GM10266 (cell line): ENCODE measurements at regions not wholly inside any gene's neighbourhood (a gene's known extent, or its start where the extent isn't known, plus 50 kb on each side); places are given as distances from the start of the nearest gene placed in this dataset.

Source experiments
- DNase-seq: peaks from one replicate; pipeline ENCODE4 v3.0.0; 2012; ENCODE audit errors: extremely low spot score
- TF ChIP-seq, protein P1 (sequence below): IDR thresholded peaks from 2 replicates; pipeline ENCODE4 v1.5.1; 2012; ENCODE audit warnings: mild to moderate bottlenecking, low read depth; ENCODE audit not compliant: control insufficient read depth, insufficient read depth; ENCODE audit errors: missing control alignments

DNA sequence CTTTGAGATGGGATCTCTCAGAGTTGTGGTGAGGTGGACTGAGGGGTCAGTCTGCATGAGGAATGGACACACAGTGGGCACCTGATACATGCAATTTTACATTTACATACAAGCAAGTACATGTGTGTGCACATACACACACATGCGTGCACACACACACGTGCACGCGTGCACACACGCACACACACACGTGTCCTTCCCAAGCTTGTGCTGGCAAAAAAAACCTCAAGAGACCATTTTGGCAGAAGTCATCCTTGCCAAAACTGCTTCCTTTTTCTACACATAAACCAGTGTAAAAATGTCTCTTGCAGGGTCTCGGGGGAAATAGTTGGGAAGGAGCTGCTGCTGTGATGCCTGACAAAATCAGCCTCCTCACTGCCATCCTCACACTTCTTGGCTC, 279.5 kb upstream of the POU3F3 start:
- TF ChIP-seq, protein P1, sequence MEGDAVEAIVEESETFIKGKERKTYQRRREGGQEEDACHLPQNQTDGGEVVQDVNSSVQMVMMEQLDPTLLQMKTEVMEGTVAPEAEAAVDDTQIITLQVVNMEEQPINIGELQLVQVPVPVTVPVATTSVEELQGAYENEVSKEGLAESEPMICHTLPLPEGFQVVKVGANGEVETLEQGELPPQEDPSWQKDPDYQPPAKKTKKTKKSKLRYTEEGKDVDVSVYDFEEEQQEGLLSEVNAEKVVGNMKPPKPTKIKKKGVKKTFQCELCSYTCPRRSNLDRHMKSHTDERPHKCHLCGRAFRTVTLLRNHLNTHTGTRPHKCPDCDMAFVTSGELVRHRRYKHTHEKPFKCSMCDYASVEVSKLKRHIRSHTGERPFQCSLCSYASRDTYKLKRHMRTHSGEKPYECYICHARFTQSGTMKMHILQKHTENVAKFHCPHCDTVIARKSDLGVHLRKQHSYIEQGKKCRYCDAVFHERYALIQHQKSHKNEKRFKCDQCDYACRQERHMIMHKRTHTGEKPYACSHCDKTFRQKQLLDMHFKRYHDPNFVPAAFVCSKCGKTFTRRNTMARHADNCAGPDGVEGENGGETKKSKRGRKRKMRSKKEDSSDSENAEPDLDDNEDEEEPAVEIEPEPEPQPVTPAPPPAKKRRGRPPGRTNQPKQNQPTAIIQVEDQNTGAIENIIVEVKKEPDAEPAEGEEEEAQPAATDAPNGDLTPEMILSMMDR, result no peak
- DNase-seq, result no peak

DNA sequence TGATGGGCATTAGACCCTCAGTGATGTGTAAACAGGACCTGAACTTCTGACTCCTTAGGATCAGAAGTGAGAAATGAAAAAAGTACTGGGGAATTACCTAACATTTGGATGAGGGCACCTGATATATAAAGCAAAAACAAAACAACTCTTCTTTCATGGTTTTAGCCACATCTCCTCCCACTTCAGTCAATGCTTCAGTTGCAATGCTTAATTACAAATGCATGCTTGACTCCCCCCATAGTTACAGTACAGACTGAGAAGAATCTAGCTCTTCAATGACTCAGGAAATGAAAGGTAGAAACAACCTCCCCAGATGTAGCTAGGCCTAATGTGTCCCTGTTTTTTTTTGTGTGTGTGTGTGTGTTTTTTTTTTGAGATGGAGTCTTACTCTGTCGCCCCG, 276.8 kb upstream of the POU3F3 start:
- DNase-seq, result no peak

DNA sequence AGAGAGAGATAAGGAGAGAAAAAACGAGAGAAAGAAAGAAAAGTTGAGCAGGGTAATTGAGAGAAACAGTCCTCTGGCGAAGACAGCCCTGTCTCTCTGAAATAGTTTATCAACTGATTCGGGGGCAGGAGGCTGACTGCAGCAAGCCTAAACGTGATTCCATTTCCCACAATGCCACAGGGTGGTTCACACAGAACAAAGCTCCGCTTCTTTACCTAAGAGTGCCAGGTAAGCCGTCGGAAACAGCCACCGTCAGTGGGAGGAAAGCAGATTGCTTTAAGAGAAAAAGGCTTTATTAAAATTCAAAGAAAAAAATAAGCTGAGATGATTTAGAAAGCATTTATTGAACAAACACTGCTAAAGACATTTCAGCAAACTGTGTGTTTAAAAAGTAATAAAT, 271.4 kb upstream of the POU3F3 start:
- DNase-seq, result no peak
- TF ChIP-seq, protein P1, result no peak

More for the DNA sequence above, 276.8 kb upstream of the POU3F3 start:
- TF ChIP-seq, protein P1, result no peak

DNA sequence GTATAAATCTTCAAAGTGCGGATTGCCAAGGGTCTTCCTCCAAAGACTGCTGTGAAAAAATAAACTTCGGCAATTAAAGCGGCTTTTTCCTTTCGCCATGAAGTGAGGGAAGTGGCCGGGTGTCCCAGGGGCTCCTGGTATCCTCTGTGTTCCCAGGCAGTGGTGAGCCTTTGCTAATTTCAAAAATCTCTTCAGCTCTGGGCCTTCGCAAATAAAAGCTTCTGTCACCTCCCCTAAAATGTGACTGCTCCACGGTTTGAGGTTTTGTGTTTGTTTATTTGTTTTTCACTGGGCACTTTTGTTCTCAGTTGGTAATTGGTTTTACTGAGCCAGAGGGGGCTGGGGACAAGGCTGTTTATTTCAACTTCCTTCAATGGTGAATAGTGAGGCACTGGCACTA, 270.1 kb upstream of the POU3F3 start:
- no peak for DNase-seq
- TF ChIP-seq, protein P1, result no peak

DNA sequence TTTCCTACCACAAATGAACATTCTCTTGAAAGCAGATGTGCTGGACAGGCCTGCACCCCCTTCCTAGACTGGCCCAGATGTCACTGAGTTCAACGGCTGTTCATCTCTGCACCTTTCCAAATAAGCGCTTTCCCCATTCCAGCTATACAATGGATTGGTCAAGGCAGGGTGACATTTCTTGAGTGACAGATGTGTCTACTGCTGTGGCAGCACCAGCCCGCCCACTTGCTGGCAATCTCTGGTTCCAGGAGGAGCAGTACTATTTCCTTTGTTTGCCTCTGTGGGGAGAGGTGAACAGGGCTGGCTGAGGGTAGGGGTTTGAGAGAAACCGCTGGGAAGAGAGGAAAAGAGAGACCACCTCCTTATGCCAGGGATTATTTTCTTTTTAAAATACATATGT, 269.5 kb upstream of the POU3F3 start:
- DNase-seq, result no peak
- TF ChIP-seq, protein P1, result no peak

DNA sequence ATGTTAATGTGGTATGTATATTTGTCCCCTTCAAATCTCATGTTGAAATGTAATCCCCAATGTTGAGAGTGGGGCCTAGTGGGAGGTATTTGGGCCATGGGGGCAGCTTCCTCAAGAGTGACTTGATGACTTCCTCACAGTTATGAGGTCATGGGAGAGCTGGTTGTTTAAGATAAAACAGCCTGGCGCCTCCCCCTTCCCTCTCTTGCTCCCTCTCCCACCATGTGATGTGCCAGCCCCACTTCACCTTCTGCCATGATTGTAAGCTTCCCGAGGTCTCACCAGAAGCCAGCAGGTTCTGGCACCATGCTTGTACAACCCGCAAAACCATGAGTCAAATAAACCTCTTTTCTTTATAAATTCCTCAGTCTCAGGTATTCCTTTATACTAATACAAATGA, 258.3 kb upstream of the POU3F3 start:
- DNase-seq, result no peak

DNA sequence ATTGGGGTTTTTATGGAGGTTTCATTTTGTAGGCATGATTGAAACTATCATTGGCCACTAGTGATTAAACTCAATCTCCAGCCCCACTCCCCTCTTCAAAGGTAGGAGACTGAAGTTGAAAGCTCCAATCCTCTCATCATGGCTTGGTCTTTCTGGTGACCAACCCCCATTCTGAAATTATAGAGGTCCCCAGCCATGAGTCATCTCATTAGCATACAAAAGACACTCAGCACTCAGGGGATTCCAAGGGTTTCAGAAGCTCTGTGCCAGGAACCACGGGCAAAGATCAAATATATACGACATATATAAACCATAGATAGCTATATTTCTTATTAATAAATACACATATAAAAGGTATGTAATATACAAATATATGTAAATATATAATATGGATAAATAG, 256.0 kb upstream of the POU3F3 start:
- TF ChIP-seq, protein P1, result no peak
- no peak for DNase-seq

More for the DNA sequence above, 258.3 kb upstream of the POU3F3 start:
- TF ChIP-seq, protein P1, result no peak
